Testis (tissue), 2 donors: ENCODE measurements at regions not wholly inside any gene's neighbourhood (a gene's known extent, or its start where the extent isn't known, plus 50 kb on each side); places are given as distances from the start of the nearest gene placed in this dataset.

ENCODE experiments used
- DNase-seq: peaks from one replicate; pipeline ENCODE4 v3.0.0-alpha.2; 2019
- H3K27ac ChIP-seq, 2 donors: fragments of 200-600 bp; sonication (generic); one replicate each; pipeline ENCODE4 v1.5.1; 2019
- H3K27me3 ChIP-seq: fragments of 200-600 bp; sonication (generic); one replicate; pipeline ENCODE4 v1.5.1; 2019
- H3K36me3 ChIP-seq: fragments of 200-600 bp; sonication (generic); one replicate; pipeline ENCODE4 v1.5.1; 2017; ENCODE audit warnings: low read depth; ENCODE audit errors: missing control alignments
- H3K4me1 ChIP-seq: fragments of 200-600 bp; sonication (generic); one replicate; pipeline ENCODE4 v1.5.1; 2019
- H3K4me3 ChIP-seq, 2 donors: fragments of 200-600 bp; sonication (generic); one replicate each; pipeline ENCODE4 v1.5.1; 2017 to 2019
- H3K9me3 ChIP-seq: fragments of 200-600 bp; sonication (generic); one replicate; pipeline ENCODE4 v1.5.1; 2017
- POLR2A ChIP-seq: fragments of 450-650 bp; IDR thresholded peaks from one replicate; pipeline ENCODE4 v1.6.1; 2017; ENCODE audit warnings: antibody characterized with exemption, mild to moderate bottlenecking, moderate library complexity
- WGBS, 2 donors: methylation state at CpG; one replicate each; pipeline ENCODE4 v1.1.5; 2018; 5-methylcytosine and 5-hydroxymethylcytosine counted together
- intact Hi-C: fragments of 100-400 bp; cut with DNase I; formaldehyde crosslinking; loops from one replicate; pipeline ENCODE4 v1.15.1; 2023; ENCODE audit warnings: low total_unique reads
- TF ChIP-seq, protein P1 (sequence below), 3 experiments: fragments of 450-650 bp in 2 of 3; fragments of 200-600 bp in 1 of 3; sonication (generic) in 1 of 3; IDR thresholded peaks; one replicate each; pipeline ENCODE4 v1.5.1; 2016 to 2019; ENCODE audit warnings: antibody characterized with exemption in 3 of 3, mild to moderate bottlenecking in 2 of 3, moderate library complexity in 1 of 3

DNA sequence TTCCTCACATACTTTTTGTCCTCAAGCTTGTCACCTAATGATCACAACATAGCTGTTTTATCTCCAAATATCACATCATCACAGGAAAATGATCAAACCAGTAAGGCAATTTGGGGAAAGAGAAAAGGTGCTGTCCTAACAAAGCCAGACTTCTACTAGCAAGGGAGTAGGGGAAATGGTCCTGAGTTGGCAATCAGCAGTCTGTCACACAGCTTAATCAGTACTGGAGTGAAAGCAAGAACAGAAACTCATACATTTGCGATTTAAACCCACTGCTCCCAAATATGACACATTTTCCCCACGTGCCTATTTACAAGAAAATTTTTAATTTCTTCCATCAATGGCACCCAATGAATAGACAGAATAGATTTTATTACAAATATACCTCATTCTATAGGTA is 546.8 kb upstream of the FMR1 start:
- DNase-seq = no peak
- 54 to 75% methylated on average over 2 of the region's 2 CpGs for WGBS, 2 donors
- Histone ChIP-seq H3K27ac (no peak overlapping the region), H3K9me3 (no peaks in the 10 kb centered on the region), H3K4me1 (no peaks in the 10 kb centered on the region), H3K36me3 (no peaks in the 10 kb centered on the region), H3K27me3 (no peaks in the 10 kb centered on the region), H3K4me3 (no peak overlapping the region)
- intact Hi-C loops = no loop called here
- no peak for TF ChIP-seq POLR2A
- TF ChIP-seq, protein P1, sequence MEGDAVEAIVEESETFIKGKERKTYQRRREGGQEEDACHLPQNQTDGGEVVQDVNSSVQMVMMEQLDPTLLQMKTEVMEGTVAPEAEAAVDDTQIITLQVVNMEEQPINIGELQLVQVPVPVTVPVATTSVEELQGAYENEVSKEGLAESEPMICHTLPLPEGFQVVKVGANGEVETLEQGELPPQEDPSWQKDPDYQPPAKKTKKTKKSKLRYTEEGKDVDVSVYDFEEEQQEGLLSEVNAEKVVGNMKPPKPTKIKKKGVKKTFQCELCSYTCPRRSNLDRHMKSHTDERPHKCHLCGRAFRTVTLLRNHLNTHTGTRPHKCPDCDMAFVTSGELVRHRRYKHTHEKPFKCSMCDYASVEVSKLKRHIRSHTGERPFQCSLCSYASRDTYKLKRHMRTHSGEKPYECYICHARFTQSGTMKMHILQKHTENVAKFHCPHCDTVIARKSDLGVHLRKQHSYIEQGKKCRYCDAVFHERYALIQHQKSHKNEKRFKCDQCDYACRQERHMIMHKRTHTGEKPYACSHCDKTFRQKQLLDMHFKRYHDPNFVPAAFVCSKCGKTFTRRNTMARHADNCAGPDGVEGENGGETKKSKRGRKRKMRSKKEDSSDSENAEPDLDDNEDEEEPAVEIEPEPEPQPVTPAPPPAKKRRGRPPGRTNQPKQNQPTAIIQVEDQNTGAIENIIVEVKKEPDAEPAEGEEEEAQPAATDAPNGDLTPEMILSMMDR (IDR thresholded peaks at IDR 0.05) = no peak

DNA sequence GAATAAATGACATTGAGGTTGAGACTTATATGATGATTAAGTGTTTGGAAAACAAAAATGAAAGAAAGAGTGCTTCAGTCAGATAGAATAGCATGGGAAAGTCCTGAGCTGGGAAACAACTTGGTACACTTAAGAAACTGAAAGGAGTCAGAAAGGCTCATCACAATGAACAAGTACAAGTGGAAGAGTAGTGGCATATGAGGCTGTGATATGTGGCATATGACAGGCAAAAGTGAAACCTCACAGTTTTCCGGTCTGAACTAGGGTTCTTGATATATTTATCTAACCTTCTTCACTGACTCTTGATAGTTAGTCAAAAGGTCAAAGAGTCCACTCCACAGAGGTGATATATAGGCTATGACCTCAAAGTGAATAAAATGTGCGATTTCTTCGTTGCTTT is 537.1 kb upstream of the CXorf51A start:
- 82 to 90% methylated on average over 3 of the region's 3 CpGs for WGBS, 2 donors
- intact Hi-C loops = no loop called here
- Histone ChIP-seq H3K9me3 (no peaks in the 10 kb centered on the region), H3K4me3 (no peak overlapping the region), H3K27ac (no peak overlapping the region), H3K36me3 (no peaks in the 10 kb centered on the region), H3K4me1 (no peaks in the 10 kb centered on the region), H3K27me3 (no peaks in the 10 kb centered on the region)
- no peak for DNase-seq
- TF ChIP-seq POLR2A = no peak
- TF ChIP-seq, protein P1 (IDR thresholded peaks at IDR 0.05) = no peak

DNA sequence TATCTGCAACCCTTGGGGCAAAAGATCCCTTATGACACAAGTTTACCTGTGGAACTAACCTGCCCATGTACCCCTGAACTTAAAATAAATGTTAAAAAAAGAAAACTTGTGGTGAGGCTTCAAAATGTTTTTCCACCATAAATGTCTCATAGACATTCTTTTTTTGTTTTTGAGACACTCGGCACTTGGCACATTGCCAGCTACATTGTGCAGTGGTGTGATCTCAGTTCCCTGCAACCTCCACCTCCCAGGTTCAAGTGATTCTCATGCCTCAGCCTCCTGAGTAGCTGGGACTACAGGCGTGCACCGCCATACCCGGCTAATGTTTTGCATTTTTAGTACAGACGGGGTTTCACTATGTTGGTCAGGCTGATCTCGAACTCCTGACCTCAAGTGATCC is 528.9 kb upstream of the CXorf51A start:
- H3K4me1 ChIP-seq = no peaks in the 10 kb centered on the region
- no peak for DNase-seq
- H3K36me3 ChIP-seq = no peaks in the 10 kb centered on the region
- H3K4me3 ChIP-seq = no peak overlapping the region
- H3K27me3 ChIP-seq = no peaks in the 10 kb centered on the region
- no peak overlapping the region for H3K27ac ChIP-seq
- TF ChIP-seq, protein P1 (IDR thresholded peaks at IDR 0.05) = no peak
- TF ChIP-seq POLR2A = no peak
- H3K9me3 ChIP-seq = no peaks in the 10 kb centered on the region
- 80% methylated on average over 3 to 6 of the region's 6 CpGs for WGBS, 2 donors
- intact Hi-C loops = no loop called here

DNA sequence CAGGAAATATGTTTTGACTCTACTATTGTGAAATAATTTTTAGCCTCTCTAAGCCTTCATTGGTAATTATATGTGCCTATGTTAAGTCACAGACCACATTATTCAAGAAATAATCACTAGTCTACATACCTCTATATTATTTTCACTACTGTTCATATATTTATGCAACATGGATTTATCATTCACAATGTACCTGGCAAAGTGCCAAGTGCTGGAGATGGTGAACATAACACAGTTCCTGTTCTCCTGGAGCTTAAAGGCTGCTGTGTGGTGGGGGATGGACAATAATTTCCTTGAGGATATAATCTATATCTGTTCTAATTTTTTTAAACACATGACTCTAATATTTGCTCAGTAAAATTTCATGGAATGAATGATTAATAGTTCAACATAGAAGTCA is 527.7 kb upstream of the CXorf51A start:
- H3K4me3 ChIP-seq = no peak overlapping the region
- H3K9me3 ChIP-seq = no peaks in the 10 kb centered on the region
- no peaks in the 10 kb centered on the region for H3K27me3 ChIP-seq
- no peaks in the 10 kb centered on the region for H3K4me1 ChIP-seq
- no peak overlapping the region for H3K27ac ChIP-seq
- intact Hi-C loops = no loop called here
- H3K36me3 ChIP-seq = no peaks in the 10 kb centered on the region
- no peak for DNase-seq
- TF ChIP-seq, protein P1 (IDR thresholded peaks at IDR 0.05) = no peak
- no peak for TF ChIP-seq POLR2A

DNA sequence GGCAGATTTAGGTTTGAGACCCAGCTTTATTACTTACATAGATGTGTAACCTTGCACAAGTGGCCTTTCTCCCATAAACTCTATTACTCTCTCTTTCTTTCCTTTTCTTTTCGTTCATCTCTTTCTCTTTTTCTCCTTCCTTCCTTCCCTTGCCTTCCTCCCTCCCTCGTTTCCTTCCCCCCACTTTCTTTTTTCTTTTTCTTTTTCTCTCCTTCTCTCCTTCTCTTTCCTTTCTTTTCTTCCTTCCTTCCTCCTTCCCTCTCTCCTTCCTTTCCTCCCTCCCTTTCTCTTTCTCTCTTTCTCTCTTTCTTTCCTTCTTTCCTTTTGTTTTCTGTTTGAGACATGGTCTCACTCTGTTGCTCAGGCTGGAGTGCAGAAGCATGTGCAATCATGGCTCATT is 526.4 kb upstream of the CXorf51A start:
- intact Hi-C loops = no loop called here
- DNase-seq = no peak
- Histone ChIP-seq H3K36me3 (no peaks in the 10 kb centered on the region), H3K4me3 (no peak overlapping the region), H3K9me3 (no peaks in the 10 kb centered on the region), H3K4me1 (no peaks in the 10 kb centered on the region), H3K27ac (no peak overlapping the region), H3K27me3 (no peaks in the 10 kb centered on the region)
- TF ChIP-seq, protein P1 (IDR thresholded peaks at IDR 0.05) = no peak
- TF ChIP-seq POLR2A = no peak
- 81 to 96% methylated on average over 2 of the region's 2 CpGs for WGBS, 2 donors
